NT2/D1 (cell line): ENCODE measurements at regions not wholly inside any gene's neighbourhood (a gene's known extent, or its start where the extent isn't known, plus 50 kb on each side); places are given as distances from the start of the nearest gene placed in this dataset.

Source experiments
- SUZ12 ChIP-seq: IDR thresholded peaks from 2 replicates; pipeline ENCODE4 v1.6.1; 2011; ENCODE audit not compliant: insufficient read length, insufficient read depth; ENCODE audit errors: extremely low read depth
- YY1 ChIP-seq: IDR thresholded peaks from 2 replicates; pipeline ENCODE4 v1.6.1; 2011; ENCODE audit not compliant: insufficient read length, insufficient read depth
- ZNF274 ChIP-seq: IDR thresholded peaks from 2 replicates; pipeline ENCODE4 v1.6.1; 2011; ENCODE audit warnings: mild to moderate bottlenecking, low read depth, low read length

DNA sequence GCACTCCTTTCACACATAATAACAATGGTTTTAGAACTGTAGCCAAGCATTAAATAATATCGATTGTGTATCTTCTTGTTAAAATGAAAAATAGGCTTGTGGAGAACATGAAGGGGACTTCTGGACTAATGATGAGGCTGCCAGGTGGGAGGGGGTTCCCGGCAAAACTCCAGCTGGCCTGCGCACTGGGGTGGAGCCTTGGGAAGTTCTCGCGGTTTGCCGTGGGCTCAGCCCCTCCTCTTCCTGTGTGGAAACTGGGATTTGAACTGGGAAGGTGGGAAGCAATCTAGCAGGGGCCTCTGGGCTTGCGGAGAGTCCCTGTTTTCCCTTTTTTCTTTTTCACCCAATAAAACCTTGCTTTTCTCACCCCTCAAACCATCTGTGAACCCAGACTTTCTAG is 113.7 kb upstream of the SLITRK1 start:
- TF ChIP-seq ZNF274 (no peak), YY1 (no peak), SUZ12 (no peak)
